ENCODE measurements at regions not wholly inside any gene's neighbourhood (a gene's known extent, or its start where the extent isn't known, plus 50 kb on each side); places are given as distances from the start of the nearest gene placed in this dataset.
A peak's percentile ranks its signal among the peaks of the same experiment; 100 is the strongest.

DNA sequence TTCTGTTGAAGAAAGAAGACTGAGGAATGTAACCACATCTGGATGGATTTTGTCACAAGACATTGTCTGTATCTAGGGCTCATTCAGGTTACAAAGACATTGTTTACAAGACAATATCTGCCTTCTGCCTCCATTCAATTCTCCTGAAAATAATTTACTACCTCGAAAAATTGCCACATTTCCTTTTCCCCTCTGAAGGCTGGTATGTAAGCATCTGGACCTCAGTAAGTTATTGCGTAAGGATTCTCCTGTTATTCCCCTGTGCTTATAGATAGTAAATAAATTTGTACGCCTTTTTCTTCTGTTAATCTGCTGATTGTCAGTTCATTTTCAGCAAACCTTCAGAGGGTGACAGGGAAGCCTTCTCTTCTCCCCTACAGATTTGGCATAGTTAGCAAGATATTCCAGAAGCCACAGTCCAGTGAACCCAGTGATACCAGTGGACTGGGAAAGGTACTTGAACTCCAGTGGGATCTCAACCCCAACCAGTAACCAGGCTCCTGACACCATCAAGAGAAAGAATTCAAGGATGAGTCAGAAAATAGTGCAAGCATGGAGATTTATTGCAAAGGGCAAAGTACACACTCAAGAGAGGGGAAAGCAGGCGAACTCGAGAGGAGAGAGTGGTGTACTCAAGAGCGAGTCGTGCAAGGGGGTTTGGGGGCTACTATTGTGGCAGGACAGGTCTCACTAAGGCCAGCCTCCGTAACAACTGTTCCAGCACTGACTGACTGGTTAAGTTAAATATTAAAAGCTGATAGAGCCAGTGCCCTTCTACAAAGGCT lies 706.9 kb upstream of the GHITM start:
- DNase-seq (no peak), ATAC-seq (ENCODE audit: low FRiP score) (no peak)
- Histone ChIP-seq H3K4me3 (ENCODE audit: low read length in 2 of 2) (no peak overlapping the region), H3K36me3 (ENCODE audit: control insufficient read depth in 1 of 2, insufficient read depth in 2 of 2, low read length in 1 of 2) (no peaks in the 10 kb centered on the region), H3K9me3 (ENCODE audit: control insufficient read depth, low read length) (no peaks in the 10 kb centered on the region), H3K27ac (ENCODE audit: low read depth in 1 of 2, low read length in 2 of 2) (no peak overlapping the region), H3K4me1 (ENCODE audit: control insufficient read depth in 1 of 2, insufficient read depth in 2 of 2, low read length in 2 of 2) (peaks cover 0 to 2% of the 10 kb centered on the region in 2 donors), H3K27me3 (ENCODE audit: control insufficient read depth in 1 of 2, insufficient read depth in 2 of 2, low read length in 1 of 2) (no peaks in the 10 kb centered on the region)
- intact Hi-C loops (cut with DNase I), result no loop called here
- WGBS, 2 donors, result 94 to 95% methylated on average over 8 of the region's 8 CpGs

DNA sequence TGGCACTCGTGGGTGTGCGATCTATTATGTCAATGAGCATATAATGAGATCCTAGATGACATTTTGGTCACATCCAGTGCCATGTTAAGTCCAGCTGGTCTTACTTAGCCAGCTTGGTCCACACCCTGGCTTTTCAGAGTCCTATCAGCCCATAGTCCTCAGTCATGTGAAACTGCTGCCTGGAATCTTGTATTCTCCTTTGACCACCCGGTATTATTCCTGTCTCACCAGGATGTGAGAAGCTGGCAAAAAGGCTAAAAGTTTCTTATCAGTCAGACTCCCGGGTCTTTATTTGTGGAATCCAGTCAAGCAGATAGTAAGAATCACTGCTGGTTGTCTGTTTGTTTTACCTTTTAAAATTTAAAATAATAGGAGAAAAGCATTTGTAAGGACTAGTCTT lies 705.6 kb upstream of the GHITM start:
- DNase-seq, result no peak
- Histone ChIP-seq H3K36me3 (ENCODE audit: control insufficient read depth in 1 of 2, insufficient read depth in 2 of 2, low read length in 1 of 2) (no peaks in the 10 kb centered on the region), H3K9me3 (ENCODE audit: control insufficient read depth, low read length) (no peaks in the 10 kb centered on the region), H3K27ac (ENCODE audit: low read depth in 1 of 2, low read length in 2 of 2) (no peak overlapping the region), H3K27me3 (ENCODE audit: control insufficient read depth in 1 of 2, insufficient read depth in 2 of 2, low read length in 1 of 2) (no peaks in the 10 kb centered on the region), H3K4me3 (ENCODE audit: low read length in 2 of 2) (no peak overlapping the region), H3K4me1 (ENCODE audit: control insufficient read depth in 1 of 2, insufficient read depth in 2 of 2, low read length in 2 of 2) (peaks cover 0 to 2% of the 10 kb centered on the region in 2 donors)
- no peak for ATAC-seq (ENCODE audit: low FRiP score)
- intact Hi-C loops (cut with DNase I), result no loop called here
- 61 to 67% methylated on average over 4 of the region's 4 CpGs for WGBS, 2 donors

DNA sequence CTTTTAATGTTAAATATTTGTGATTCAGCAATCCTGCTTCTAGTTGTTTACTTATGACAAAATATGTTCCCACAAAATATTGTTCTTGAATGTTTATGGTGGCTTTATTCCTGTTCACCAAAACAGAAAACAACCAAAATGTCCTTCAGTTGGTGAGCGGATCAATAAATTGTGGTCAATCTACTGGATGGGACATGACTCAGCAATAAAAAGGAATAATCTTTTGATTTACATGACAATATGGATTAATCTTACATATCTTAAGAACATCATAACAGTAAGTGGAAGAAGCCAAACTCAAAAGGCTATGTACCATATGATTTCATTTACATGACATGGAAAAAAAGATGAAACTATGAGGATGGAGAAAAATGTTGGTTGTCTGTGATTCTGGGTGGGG lies 691.3 kb upstream of the GHITM start:
- H3K36me3 ChIP-seq (ENCODE audit: control insufficient read depth in 1 of 2, insufficient read depth in 2 of 2, low read length in 1 of 2), result no peaks in the 10 kb centered on the region
- H3K4me1 ChIP-seq (ENCODE audit: control insufficient read depth in 1 of 2, insufficient read depth in 2 of 2, low read length in 2 of 2), result no peaks in the 10 kb centered on the region
- 96 to 98% methylated on average over 1 of the region's 1 CpG for WGBS, 2 donors
- H3K4me3 ChIP-seq (ENCODE audit: low read length in 2 of 2), result no peak overlapping the region
- H3K9me3 ChIP-seq (ENCODE audit: control insufficient read depth, low read length), result peaks cover 2% of the 10 kb centered on the region
- no peak for DNase-seq
- H3K27me3 ChIP-seq (ENCODE audit: control insufficient read depth in 1 of 2, insufficient read depth in 2 of 2, low read length in 1 of 2), result no peaks in the 10 kb centered on the region
- intact Hi-C loops (cut with DNase I), result no loop called here
- no peak overlapping the region for H3K27ac ChIP-seq (ENCODE audit: low read depth in 1 of 2, low read length in 2 of 2)
- ATAC-seq (ENCODE audit: low FRiP score), result no peak

DNA sequence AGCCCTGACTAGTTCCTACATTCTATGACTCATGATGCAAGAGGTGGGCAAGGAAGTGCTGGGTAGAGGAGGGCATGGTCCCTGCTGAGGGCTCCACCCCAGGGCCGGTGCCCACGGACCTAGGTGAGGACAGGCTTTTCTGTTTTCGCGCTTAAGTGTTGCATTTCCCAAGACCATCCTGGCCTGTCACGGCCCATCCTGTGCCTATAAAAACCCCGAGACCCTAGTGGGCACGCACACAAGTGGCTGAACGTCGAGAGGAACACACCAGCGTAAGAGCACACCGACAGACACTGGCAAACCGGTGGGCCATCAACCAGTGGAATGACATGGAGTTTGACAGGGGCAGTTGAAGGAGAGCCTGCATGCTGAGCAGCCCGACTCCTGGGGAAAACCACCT lies 680.7 kb upstream of the GHITM start:
- H3K4me1 ChIP-seq (ENCODE audit: control insufficient read depth in 1 of 2, insufficient read depth in 2 of 2, low read length in 2 of 2), result no peaks in the 10 kb centered on the region
- intact Hi-C loops (cut with DNase I), result no loop called here
- ATAC-seq (ENCODE audit: low FRiP score), result peak; percentile 49
- no peaks in the 10 kb centered on the region for H3K27me3 ChIP-seq (ENCODE audit: control insufficient read depth in 1 of 2, insufficient read depth in 2 of 2, low read length in 1 of 2)
- no peaks in the 10 kb centered on the region for H3K36me3 ChIP-seq (ENCODE audit: control insufficient read depth in 1 of 2, insufficient read depth in 2 of 2, low read length in 1 of 2)
- 90 to 100% methylated on average over 13 of the region's 13 CpGs for WGBS, 2 donors
- no peak for DNase-seq
- no peak overlapping the region for H3K27ac ChIP-seq (ENCODE audit: low read depth in 1 of 2, low read length in 2 of 2)
- no peak overlapping the region for H3K4me3 ChIP-seq (ENCODE audit: low read length in 2 of 2)
- peaks cover 2% of the 10 kb centered on the region for H3K9me3 ChIP-seq (ENCODE audit: control insufficient read depth, low read length)

DNA sequence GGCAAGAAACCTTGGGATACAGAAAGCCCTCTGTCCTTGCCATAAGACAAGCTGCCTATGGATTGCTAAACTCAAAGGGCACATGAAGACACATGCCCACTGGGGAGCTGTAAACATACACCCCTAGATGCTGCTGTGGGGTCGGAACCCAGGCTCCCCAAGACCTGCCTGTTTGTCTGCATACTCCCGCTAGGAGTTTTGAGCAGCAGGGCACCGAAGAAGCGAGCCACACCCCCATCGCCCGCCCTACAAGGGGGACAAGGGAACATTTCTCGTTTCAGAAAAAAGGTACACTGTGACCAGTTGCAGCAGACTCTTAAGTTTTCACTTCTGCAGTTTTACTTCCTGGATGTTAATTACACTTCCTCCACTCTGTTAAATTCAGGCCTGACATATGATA lies 680.2 kb upstream of the GHITM start:
- H3K4me1 ChIP-seq (ENCODE audit: control insufficient read depth in 1 of 2, insufficient read depth in 2 of 2, low read length in 2 of 2), result no peaks in the 10 kb centered on the region
- intact Hi-C loops (cut with DNase I), result no loop called here
- no peak overlapping the region for H3K27ac ChIP-seq (ENCODE audit: low read depth in 1 of 2, low read length in 2 of 2)
- WGBS, 2 donors, result 95 to 98% methylated on average over 7 of the region's 7 CpGs
- DNase-seq, result no peak
- H3K4me3 ChIP-seq (ENCODE audit: low read length in 2 of 2), result no peak overlapping the region
- no peak for ATAC-seq (ENCODE audit: low FRiP score)
- H3K36me3 ChIP-seq (ENCODE audit: control insufficient read depth in 1 of 2, insufficient read depth in 2 of 2, low read length in 1 of 2), result no peaks in the 10 kb centered on the region
- H3K27me3 ChIP-seq (ENCODE audit: control insufficient read depth in 1 of 2, insufficient read depth in 2 of 2, low read length in 1 of 2), result no peaks in the 10 kb centered on the region
- H3K9me3 ChIP-seq (ENCODE audit: control insufficient read depth, low read length), result peaks cover 2% of the 10 kb centered on the region

DNA sequence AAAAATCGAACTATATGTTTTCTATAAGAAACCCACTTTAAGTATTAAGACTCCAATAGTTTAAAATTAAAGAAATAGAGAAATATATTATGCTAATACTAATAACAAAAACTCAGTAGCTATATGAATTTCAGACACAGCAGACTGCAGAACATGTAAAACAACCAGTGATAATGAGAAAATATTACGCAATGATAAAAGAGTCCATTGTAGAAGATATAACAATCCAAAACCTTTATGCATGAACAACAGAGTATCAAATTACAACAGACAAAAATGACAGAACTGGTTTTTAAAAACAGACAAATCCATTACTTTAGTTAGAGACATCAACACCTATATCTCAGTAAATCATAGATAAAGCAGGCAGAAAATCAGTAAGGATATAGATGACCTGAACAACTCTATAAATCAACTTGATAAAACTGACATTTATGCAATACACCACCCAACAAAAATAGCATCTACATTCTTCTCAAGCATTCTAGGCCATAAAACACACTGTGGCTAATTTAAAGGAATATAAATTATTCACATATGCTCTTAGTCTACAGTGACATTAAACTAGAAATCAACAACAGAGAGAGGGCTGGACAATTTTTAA lies 669.5 kb upstream of the GHITM start:
- no peaks in the 10 kb centered on the region for H3K36me3 ChIP-seq (ENCODE audit: control insufficient read depth in 1 of 2, insufficient read depth in 2 of 2, low read length in 1 of 2)
- no peaks in the 10 kb centered on the region for H3K27me3 ChIP-seq (ENCODE audit: control insufficient read depth in 1 of 2, insufficient read depth in 2 of 2, low read length in 1 of 2)
- H3K4me3 ChIP-seq (ENCODE audit: low read length in 2 of 2), result no peak overlapping the region
- DNase-seq (no peak), ATAC-seq (ENCODE audit: low FRiP score) (no peak)
- no peaks in the 10 kb centered on the region for H3K9me3 ChIP-seq (ENCODE audit: control insufficient read depth, low read length)
- H3K27ac ChIP-seq (ENCODE audit: low read depth in 1 of 2, low read length in 2 of 2), result no peak overlapping the region
- intact Hi-C loops (cut with DNase I), result no loop called here
- 49 to 66% methylated on average over 2 of the region's 2 CpGs for WGBS, 2 donors
- no peaks in the 10 kb centered on the region for H3K4me1 ChIP-seq (ENCODE audit: control insufficient read depth in 1 of 2, insufficient read depth in 2 of 2, low read length in 2 of 2)

DNA sequence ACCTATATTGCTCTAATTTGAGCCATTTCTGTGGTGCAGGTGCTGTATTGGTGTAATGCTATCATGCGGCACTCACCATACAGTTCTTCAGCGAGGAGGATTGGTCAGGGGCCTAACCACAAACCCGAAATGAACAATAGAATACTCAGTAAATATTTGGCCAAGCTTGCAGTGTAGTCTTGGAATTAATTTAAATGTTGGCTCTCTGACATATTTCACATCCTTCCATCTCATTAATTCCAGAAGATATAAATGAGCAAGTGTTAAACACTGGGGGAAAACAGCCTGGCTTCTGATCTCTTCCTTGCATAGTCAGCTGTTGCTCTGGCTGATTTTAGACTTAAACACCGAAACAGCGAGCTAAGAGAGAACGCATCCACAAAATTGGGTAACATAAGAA lies 663.1 kb upstream of the GHITM start:
- no peak for DNase-seq
- no peak overlapping the region for H3K4me3 ChIP-seq (ENCODE audit: low read length in 2 of 2)
- H3K27me3 ChIP-seq (ENCODE audit: control insufficient read depth in 1 of 2, insufficient read depth in 2 of 2, low read length in 1 of 2), result no peaks in the 10 kb centered on the region
- no peaks in the 10 kb centered on the region for H3K9me3 ChIP-seq (ENCODE audit: control insufficient read depth, low read length)
- no peaks in the 10 kb centered on the region for H3K4me1 ChIP-seq (ENCODE audit: control insufficient read depth in 1 of 2, insufficient read depth in 2 of 2, low read length in 2 of 2)
- no peaks in the 10 kb centered on the region for H3K36me3 ChIP-seq (ENCODE audit: control insufficient read depth in 1 of 2, insufficient read depth in 2 of 2, low read length in 1 of 2)
- intact Hi-C loops (cut with DNase I), result no loop called here
- H3K27ac ChIP-seq (ENCODE audit: low read depth in 1 of 2, low read length in 2 of 2), result no peak overlapping the region
- ATAC-seq (ENCODE audit: low FRiP score), result no peak
- 97% methylated on average over 6 of the region's 6 CpGs for WGBS, 2 donors

DNA sequence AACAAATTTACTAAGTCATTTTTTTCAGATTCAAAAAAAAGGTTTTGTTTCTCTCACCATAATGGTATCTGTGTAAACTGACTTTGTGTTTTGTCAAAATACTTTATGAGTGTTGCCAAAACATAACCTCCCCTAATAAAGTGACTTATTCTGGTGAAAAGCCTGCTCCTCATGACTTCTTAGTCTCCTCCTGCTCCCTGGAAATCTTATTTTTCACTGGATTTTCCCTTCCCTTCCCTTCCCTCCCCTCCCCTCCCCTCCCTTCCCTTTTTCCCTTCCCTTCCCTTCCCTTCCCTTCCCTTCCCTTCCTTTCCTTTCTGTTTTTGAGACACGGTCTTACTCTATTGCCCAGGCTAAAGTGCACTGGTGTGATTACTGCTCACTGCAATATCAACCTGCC lies 650.1 kb upstream of the GHITM start:
- H3K27me3 ChIP-seq (ENCODE audit: control insufficient read depth in 1 of 2, insufficient read depth in 2 of 2, low read length in 1 of 2), result no peaks in the 10 kb centered on the region
- H3K27ac ChIP-seq (ENCODE audit: low read depth in 1 of 2, low read length in 2 of 2), result no peak overlapping the region
- DNase-seq (no peak), ATAC-seq (ENCODE audit: low FRiP score) (no peak)
- H3K36me3 ChIP-seq (ENCODE audit: control insufficient read depth in 1 of 2, insufficient read depth in 2 of 2, low read length in 1 of 2), result no peaks in the 10 kb centered on the region
- WGBS, 2 donors, result 88% methylated on average over 1 of the region's 1 CpG; no CpG with 5 or more reads in 1 of the 2 donors
- H3K9me3 ChIP-seq (ENCODE audit: control insufficient read depth, low read length), result no peaks in the 10 kb centered on the region
- no peak overlapping the region for H3K4me3 ChIP-seq (ENCODE audit: low read length in 2 of 2)
- no peaks in the 10 kb centered on the region for H3K4me1 ChIP-seq (ENCODE audit: control insufficient read depth in 1 of 2, insufficient read depth in 2 of 2, low read length in 2 of 2)
- intact Hi-C loops (cut with DNase I), result no loop called here

DNA sequence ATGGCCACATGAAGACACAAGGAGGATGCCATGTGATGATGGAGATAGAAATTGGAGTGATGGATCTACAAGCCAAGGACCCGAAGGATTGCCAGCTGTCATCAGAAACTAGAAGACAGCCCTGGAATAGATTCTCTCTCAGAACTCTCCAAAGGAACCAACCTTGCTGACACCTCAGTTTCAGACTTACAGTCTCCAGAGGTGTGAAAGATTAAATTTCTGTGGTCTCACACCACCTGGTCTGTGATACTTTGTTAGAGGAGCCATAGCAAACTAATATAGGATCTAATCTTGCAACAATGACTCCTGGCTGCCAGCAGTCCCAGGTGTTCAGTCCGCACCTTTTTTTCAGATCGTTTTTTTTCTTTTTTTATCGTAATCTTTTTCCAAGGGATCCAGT lies 647.3 kb upstream of the GHITM start:
- no peaks in the 10 kb centered on the region for H3K9me3 ChIP-seq (ENCODE audit: control insufficient read depth, low read length)
- H3K27me3 ChIP-seq (ENCODE audit: control insufficient read depth in 1 of 2, insufficient read depth in 2 of 2, low read length in 1 of 2), result no peaks in the 10 kb centered on the region
- ATAC-seq (ENCODE audit: low FRiP score) (no peak), DNase-seq (no peak)
- no peaks in the 10 kb centered on the region for H3K4me1 ChIP-seq (ENCODE audit: control insufficient read depth in 1 of 2, insufficient read depth in 2 of 2, low read length in 2 of 2)
- H3K27ac ChIP-seq (ENCODE audit: low read depth in 1 of 2, low read length in 2 of 2), result no peak overlapping the region
- H3K36me3 ChIP-seq (ENCODE audit: control insufficient read depth in 1 of 2, insufficient read depth in 2 of 2, low read length in 1 of 2), result no peaks in the 10 kb centered on the region
- intact Hi-C loops (cut with DNase I), result no loop called here
- no peak overlapping the region for H3K4me3 ChIP-seq (ENCODE audit: low read length in 2 of 2)
- 71 to 91% methylated on average over 4 of the region's 4 CpGs for WGBS, 2 donors

Data from aorta (tissue), 5 donors.